ENCODE measurements at regions not wholly inside any gene's neighbourhood (a gene's known extent, or its start where the extent isn't known, plus 50 kb on each side); places are given as distances from the start of the nearest gene placed in this dataset.

DNA sequence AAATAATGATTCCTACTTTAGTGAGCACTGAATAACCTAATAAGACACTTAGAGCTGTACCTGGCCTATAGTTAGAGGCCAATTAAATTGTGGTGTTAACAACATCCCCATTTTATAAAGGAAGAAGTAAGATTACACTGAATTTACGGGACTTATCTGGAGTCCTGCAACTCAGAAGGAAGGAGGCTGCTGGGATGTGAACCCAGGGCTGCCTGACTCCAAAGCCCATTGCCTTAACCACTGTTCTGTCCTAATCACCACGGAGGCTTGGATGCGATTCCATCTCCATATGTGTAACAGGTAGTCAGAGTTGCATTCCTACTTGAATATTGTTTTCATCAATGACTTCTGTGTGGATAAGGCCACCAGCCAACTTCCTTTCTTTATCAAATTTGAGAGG, 168.9 kb downstream of the SOCS6 start:
- Histone ChIP-seq H3K36me3 (replicated peaks in 1 of 2; ENCODE audit: control insufficient read depth in 1 of 2, insufficient read depth in 2 of 2, low read length in 2 of 2) (no peaks in the 10 kb centered on the region), H4K20me1 (ENCODE audit: insufficient read depth, low read length) (no peaks in the 10 kb centered on the region), H3K4me1 (ENCODE audit: insufficient read depth, low read length) (peaks cover 38% of the 10 kb centered on the region), H3K4me3 (replicated peaks in 1 of 3; ENCODE audit: insufficient read depth in 1 of 3, low read depth in 2 of 3, low read length in 3 of 3) (no peak overlapping the region), H3K79me2 (ENCODE audit: insufficient read depth, low read length) (no peaks in the 10 kb centered on the region), H3K9me3 (ENCODE audit: low read length) (no peaks in the 10 kb centered on the region), H3K27me3 (ENCODE audit: control insufficient read depth in 1 of 2, insufficient read depth in 2 of 2, low read length in 2 of 2) (no peaks in the 10 kb centered on the region), H3K4me2 (ENCODE audit: low read depth, low read length) (no peak overlapping the region), H3K27ac (ENCODE audit: extremely low read length, insufficient read depth, low read length) (no peak overlapping the region), H2AFZ (ENCODE audit: low read length) (no peak overlapping the region), H3K9ac (ENCODE audit: insufficient read depth, low read depth, low read length) (no peak overlapping the region)
- ChIA-PET POLR2A (no interaction called here), CTCF (ENCODE audit: low intra/inter-chr PET ratio, low total read pairs) (no interaction called here)
- BruUV-seq (replicated peaks), result no TSS peak
- intact Hi-C loops (cut with micrococcal nuclease; ENCODE audit: unreplicated experiment), result no loop called here
- DNase-seq (ENCODE audit: low spot score), result no peak
- ATAC-seq, result no peak
- WGBS (ENCODE audit: low lambda C conversion rate), result 83% methylated on average over 3 of the region's 3 CpGs
- TF ChIP-seq ARID2 (CRISPR knock-in tag; IDR thresholded peaks at IDR 0.05; ENCODE audit: borderline replicate concordance), result no peak
- TF ChIP-seq SSRP1 (CRISPR knock-in tag; IDR thresholded peaks at IDR 0.05), result no peak
- no peak for TF ChIP-seq SP4 (CRISPR knock-in tag; IDR thresholded peaks at IDR 0.05)
- TF ChIP-seq, protein P1, sequence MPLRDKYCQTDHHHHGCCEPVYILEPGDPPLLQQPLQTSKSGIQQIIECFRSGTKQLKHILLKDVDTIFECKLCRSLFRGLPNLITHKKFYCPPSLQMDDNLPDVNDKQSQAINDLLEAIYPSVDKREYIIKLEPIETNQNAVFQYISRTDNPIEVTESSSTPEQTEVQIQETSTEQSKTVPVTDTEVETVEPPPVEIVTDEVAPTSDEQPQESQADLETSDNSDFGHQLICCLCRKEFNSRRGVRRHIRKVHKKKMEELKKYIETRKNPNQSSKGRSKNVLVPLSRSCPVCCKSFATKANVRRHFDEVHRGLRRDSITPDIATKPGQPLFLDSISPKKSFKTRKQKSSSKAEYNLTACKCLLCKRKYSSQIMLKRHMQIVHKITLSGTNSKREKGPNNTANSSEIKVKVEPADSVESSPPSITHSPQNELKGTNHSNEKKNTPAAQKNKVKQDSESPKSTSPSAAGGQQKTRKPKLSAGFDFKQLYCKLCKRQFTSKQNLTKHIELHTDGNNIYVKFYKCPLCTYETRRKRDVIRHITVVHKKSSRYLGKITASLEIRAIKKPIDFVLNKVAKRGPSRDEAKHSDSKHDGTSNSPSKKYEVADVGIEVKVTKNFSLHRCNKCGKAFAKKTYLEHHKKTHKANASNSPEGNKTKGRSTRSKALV (CRISPR knock-in tag; IDR thresholded peaks at IDR 0.05), result no peak
- TF ChIP-seq, protein P2, sequence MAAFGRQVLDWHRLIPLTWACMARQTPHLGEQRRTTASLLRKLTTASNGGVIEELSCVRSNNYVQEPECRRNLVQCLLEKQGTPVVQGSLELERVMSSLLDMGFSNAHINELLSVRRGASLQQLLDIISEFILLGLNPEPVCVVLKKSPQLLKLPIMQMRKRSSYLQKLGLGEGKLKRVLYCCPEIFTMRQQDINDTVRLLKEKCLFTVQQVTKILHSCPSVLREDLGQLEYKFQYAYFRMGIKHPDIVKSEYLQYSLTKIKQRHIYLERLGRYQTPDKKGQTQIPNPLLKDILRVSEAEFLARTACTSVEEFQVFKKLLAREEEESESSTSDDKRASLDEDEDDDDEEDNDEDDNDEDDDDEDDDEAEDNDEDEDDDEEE (CRISPR knock-in tag; IDR thresholded peaks at IDR 0.05), result no peak
- TF ChIP-seq, protein P3, sequence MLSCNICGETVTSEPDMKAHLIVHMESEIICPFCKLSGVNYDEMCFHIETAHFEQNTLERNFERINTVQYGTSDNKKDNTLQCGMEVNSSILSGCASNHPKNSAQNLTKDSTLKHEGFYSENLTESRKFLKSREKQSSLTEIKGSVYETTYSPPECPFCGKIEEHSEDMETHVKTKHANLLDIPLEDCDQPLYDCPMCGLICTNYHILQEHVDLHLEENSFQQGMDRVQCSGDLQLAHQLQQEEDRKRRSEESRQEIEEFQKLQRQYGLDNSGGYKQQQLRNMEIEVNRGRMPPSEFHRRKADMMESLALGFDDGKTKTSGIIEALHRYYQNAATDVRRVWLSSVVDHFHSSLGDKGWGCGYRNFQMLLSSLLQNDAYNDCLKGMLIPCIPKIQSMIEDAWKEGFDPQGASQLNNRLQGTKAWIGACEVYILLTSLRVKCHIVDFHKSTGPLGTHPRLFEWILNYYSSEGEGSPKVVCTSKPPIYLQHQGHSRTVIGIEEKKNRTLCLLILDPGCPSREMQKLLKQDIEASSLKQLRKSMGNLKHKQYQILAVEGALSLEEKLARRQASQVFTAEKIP (CRISPR knock-in tag; IDR thresholded peaks at IDR 0.05; ENCODE audit: borderline replicate concordance), result no peak
- TF ChIP-seq PAF1 (CRISPR knock-in tag; IDR thresholded peaks at IDR 0.05), result no peak
- TF ChIP-seq, protein P4, sequence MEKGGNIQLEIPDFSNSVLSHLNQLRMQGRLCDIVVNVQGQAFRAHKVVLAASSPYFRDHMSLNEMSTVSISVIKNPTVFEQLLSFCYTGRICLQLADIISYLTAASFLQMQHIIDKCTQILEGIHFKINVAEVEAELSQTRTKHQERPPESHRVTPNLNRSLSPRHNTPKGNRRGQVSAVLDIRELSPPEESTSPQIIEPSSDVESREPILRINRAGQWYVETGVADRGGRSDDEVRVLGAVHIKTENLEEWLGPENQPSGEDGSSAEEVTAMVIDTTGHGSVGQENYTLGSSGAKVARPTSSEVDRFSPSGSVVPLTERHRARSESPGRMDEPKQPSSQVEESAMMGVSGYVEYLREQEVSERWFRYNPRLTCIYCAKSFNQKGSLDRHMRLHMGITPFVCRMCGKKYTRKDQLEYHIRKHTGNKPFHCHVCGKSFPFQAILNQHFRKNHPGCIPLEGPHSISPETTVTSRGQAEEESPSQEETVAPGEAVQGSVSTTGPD (CRISPR knock-in tag; IDR thresholded peaks at IDR 0.05), result no peak
- TF ChIP-seq ELF1 (CRISPR knock-in tag; IDR thresholded peaks at IDR 0.05), result no peak
- no peak for TF ChIP-seq ZNF747 (CRISPR knock-in tag; IDR thresholded peaks at IDR 0.05; ENCODE audit: borderline replicate concordance)
- no peak for TF ChIP-seq FOSL2 (CRISPR knock-in tag; IDR thresholded peaks at IDR 0.05)
- no peak for TF ChIP-seq MEF2D (CRISPR knock-in tag; IDR thresholded peaks at IDR 0.05)
- FAIRE-seq, result no peak
- in situ Hi-C loops (cut with HindIII; ENCODE audit: extremely low pct_ligation_motif_present, low pct_unique_long_range_greater_than_20kb), result no loop called here

Data from HepG2 (cell line).